Ectodermal cell (in vitro differentiated cells): ENCODE measurements at regions not wholly inside any gene's neighbourhood (a gene's known extent, or its start where the extent isn't known, plus 50 kb on each side); places are given as distances from the start of the nearest gene placed in this dataset.
"Not testable (repeated sequence)": the region's sequence is repeated elsewhere in the genome, so short reads cannot be mapped to it uniquely, and the experiment has no call there.

Experiments
- H3K27ac ChIP-seq: 2 replicates; pipeline ENCODE4 v1.7.0; 2013; ENCODE audit warnings: mild to moderate bottlenecking, low read depth, low read length; ENCODE audit not compliant: insufficient read depth, poor library complexity, severe bottlenecking
- H3K27me3 ChIP-seq: 2 replicates; pipeline ENCODE4 v1.7.0; 2013; ENCODE audit warnings: mild to moderate bottlenecking, low read length; ENCODE audit not compliant: insufficient read depth, control insufficient read depth, poor library complexity, severe bottlenecking
- H3K36me3 ChIP-seq: one replicate; pipeline ENCODE4 v1.7.0; 2013; ENCODE audit warnings: low read length; ENCODE audit not compliant: control insufficient read depth, insufficient read depth
- H3K4me1 ChIP-seq: one replicate; pipeline ENCODE4 v1.7.0; 2013; ENCODE audit warnings: low read length; ENCODE audit not compliant: control insufficient read depth, insufficient read depth
- H3K4me3 ChIP-seq: 2 replicates; pipeline ENCODE4 v1.7.0; 2013; ENCODE audit warnings: low read depth, low read length, control low read depth; ENCODE audit not compliant: insufficient read depth
- H3K9me3 ChIP-seq: 2 replicates; pipeline ENCODE4 v1.7.0; 2013; ENCODE audit warnings: mild to moderate bottlenecking, low read length, moderate library complexity; ENCODE audit not compliant: control insufficient read depth
- WGBS, 2 experiments: methylation state at CpG; one replicate each; pipeline ENCODE4 v1.1.7; 2013; ENCODE audit warnings: missing lambda C conversion rate in 2 of 2; 5-methylcytosine and 5-hydroxymethylcytosine counted together

DNA sequence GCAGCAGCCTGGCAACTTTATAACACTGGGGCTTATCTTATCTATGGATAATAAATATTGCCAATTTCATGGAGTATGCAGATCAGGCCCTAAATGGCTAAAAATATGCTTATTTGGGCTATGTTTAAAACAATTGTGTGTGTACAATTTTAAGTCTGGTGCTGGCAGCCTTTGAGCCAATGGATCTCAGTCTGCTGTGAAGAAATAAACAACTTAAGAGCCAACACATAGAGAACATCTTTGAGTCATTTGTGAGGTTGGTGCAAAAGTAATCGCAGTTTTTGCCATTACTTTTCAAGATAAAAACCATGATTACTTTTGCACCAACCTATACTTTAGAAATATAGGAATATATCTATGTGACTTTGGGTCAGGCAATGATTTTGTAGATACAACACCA lies 129.1 kb upstream of the CARMIL1 start:
- WGBS, 2 experiments, result 89% methylated on average over 1 of the region's 1 CpG; no CpG with 5 or more reads in 1 of the 2 experiments
- H3K9me3 ChIP-seq, result no peaks in the 10 kb centered on the region
- no peaks in the 10 kb centered on the region for H3K27me3 ChIP-seq
- no peak overlapping the region for H3K4me3 ChIP-seq
- no peaks in the 10 kb centered on the region for H3K36me3 ChIP-seq
- no peaks in the 10 kb centered on the region for H3K4me1 ChIP-seq
- H3K27ac ChIP-seq, result no peak overlapping the region

DNA sequence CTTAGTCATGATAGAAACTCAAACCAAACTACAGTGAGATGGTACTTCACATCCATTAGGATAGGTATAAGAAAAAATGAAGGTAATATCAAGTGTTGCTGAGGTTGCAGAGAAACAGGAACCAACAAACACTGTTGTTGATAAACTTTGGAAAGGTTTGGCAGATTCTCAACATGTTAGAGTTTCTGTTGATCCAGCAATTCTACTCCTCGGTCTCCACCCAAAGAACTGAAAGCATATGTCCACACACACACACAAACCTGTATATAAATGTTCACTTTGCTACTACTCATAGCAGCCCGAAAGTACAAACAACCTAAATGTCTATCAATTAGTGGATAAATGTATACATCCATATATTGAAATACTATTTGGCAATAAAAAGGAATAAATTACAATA lies 128.3 kb upstream of the CARMIL1 start:
- Histone ChIP-seq H3K36me3 (no peaks in the 10 kb centered on the region), H3K4me1 (no peaks in the 10 kb centered on the region), H3K4me3 (no peak overlapping the region), H3K27ac (no peak overlapping the region), H3K9me3 (no peaks in the 10 kb centered on the region), H3K27me3 (no peaks in the 10 kb centered on the region)
- 93 to 100% methylated on average over 1 of the region's 2 CpGs for WGBS, 2 experiments

DNA sequence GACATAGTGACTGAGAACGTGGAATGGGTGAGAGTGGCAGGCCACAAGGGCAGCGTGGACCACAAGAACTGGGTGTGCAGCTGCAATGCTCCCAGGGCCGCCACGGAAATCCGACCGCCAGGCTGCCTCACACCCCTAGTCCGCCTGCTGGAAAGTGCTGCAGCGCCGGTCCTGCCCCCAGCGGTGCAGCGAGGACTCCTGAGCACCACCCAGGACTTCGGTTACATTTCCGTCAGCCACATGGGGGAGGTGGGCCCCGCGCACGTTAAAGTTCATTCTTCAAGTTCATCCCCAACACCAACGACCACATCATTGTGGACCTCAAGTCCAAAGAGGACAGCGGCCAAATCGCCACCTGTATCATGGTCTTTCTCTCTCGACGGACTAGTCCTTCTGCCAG lies 126.1 kb upstream of the CARMIL1 start:
- Histone ChIP-seq H3K27ac (no peak overlapping the region), H3K4me3 (no peak overlapping the region), H3K27me3 (no peaks in the 10 kb centered on the region), H3K36me3 (no peaks in the 10 kb centered on the region), H3K4me1 (no peaks in the 10 kb centered on the region), H3K9me3 (no peaks in the 10 kb centered on the region)
- 96 to 97% methylated on average over 21 of the region's 21 CpGs for WGBS, 2 experiments

DNA sequence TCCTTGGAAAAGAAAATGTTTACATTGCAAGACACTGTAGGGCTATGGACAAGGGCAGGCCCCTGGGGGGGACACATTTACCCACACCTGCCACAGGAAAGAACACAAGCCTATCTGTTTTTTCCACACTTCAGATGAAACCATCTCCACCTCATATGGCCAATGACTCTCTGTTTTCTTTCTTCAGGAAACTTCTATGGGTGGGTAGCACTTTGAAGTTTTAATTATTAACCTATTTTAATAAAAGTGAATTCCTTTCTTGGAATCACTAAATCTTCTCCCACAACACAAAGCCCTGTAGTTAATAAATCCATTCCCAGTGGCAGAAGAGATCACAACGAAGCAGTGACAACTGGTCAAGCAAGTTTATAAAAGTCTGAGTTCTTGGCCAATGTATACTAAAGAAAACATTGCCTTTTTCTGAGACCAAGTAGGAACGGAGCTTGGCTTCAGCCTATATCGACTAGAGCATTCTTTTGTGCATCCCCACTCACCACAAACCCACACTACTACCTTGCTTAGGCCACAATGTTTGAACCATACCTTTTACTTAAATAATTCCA lies 125.1 kb upstream of the CARMIL1 start:
- Histone ChIP-seq H3K27ac (no peak overlapping the region), H3K9me3 (no peaks in the 10 kb centered on the region), H3K27me3 (no peaks in the 10 kb centered on the region), H3K4me3 (no peak overlapping the region), H3K4me1 (no peaks in the 10 kb centered on the region), H3K36me3 (no peaks in the 10 kb centered on the region)
- 94 to 99% methylated on average over 3 of the region's 3 CpGs for WGBS, 2 experiments

DNA sequence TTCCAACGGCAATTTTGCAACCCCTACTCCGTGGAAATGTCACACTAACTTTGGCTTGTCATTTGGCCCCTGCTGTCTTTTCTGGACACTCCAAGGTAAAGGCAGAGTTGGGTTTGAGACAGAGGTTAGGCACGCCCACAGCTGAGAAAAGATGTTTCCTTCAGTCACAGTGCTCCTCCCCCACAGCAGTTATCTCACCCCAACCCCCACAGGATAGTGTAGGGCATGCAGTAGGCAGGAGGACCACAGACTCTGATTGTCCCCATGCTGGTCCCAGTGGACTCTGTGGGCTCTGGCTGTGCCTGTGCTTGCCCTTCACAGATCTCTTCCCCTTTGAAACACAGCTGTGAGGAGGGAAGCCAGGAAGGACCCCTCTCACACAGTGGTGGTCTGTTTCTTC lies 124.0 kb upstream of the CARMIL1 start:
- H3K27me3 ChIP-seq, result no peaks in the 10 kb centered on the region
- WGBS, 2 experiments, result 71 to 79% methylated on average over 3 of the region's 3 CpGs
- no peak overlapping the region for H3K27ac ChIP-seq
- no peaks in the 10 kb centered on the region for H3K36me3 ChIP-seq
- H3K4me1 ChIP-seq, result no peaks in the 10 kb centered on the region
- no peak overlapping the region for H3K4me3 ChIP-seq
- no peaks in the 10 kb centered on the region for H3K9me3 ChIP-seq

GRCh38 chr6:25156123-25156522 lies 123.1 kb upstream of the CARMIL1 start:
- 90 to 100% methylated on average over 1 of the region's 1 CpG for WGBS, 2 experiments

DNA sequence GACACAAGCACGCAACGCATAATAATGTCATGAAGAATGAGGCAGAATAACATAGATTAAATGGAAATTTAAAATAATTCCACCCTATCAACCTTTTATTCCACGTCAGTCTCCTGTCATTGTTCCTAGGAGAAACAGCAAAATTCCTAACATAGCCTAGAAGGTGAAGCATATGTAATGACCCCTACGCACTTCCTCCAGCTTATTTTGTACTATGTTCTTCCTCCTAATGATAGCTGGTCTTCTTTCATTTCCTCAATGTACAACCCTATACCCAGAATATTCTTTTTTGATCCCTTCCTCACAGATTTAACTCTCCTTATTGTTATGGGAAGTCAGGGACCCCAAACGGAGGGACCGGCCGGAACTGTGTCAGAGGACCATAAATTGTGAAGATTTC lies 122.0 kb upstream of the CARMIL1 start:
- H3K36me3 ChIP-seq, result no peaks in the 10 kb centered on the region
- no peaks in the 10 kb centered on the region for H3K27me3 ChIP-seq
- WGBS, 2 experiments, result 89 to 99% methylated on average over 4 of the region's 7 CpGs
- no peak overlapping the region for H3K4me3 ChIP-seq
- no peak overlapping the region for H3K27ac ChIP-seq
- no peaks in the 10 kb centered on the region for H3K4me1 ChIP-seq
- H3K9me3 ChIP-seq, result no peaks in the 10 kb centered on the region

More at GRCh38 chr6:25156123-25156522, 123.1 kb upstream of the CARMIL1 start:
- no peaks in the 10 kb centered on the region for H3K36me3 ChIP-seq
- H3K9me3 ChIP-seq, result no peaks in the 10 kb centered on the region
- no peak overlapping the region for H3K27ac ChIP-seq
- H3K4me3 ChIP-seq, result no peak overlapping the region
- no peaks in the 10 kb centered on the region for H3K4me1 ChIP-seq
- H3K27me3 ChIP-seq, result no peaks in the 10 kb centered on the region

DNA sequence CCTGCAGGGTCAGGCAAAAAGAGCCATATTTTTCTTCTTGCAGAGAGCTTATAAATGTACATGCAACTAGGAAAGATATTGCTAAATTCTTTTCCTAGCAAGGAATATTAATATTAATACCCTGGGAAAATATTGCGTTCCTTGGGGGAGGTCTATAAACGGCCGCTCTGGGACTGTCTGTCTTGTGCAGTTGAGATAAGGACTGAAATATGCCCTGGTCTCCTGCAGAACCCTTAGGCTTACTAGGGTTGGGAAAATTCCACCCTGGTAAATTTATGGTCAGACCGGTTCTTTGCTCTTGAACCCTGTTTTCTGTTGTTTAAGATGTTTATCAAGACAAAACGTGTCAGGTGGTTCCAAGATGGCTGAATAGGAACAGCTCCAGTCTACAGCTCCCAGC lies 121.3 kb upstream of the CARMIL1 start:
- H3K36me3 ChIP-seq, result no peaks in the 10 kb centered on the region
- WGBS, 2 experiments, result 91 to 97% methylated on average over 5 of the region's 5 CpGs
- H3K27ac ChIP-seq, result no peak overlapping the region
- H3K4me3 ChIP-seq, result no peak overlapping the region
- H3K27me3 ChIP-seq, result no peaks in the 10 kb centered on the region
- H3K9me3 ChIP-seq, result no peaks in the 10 kb centered on the region
- no peaks in the 10 kb centered on the region for H3K4me1 ChIP-seq

DNA sequence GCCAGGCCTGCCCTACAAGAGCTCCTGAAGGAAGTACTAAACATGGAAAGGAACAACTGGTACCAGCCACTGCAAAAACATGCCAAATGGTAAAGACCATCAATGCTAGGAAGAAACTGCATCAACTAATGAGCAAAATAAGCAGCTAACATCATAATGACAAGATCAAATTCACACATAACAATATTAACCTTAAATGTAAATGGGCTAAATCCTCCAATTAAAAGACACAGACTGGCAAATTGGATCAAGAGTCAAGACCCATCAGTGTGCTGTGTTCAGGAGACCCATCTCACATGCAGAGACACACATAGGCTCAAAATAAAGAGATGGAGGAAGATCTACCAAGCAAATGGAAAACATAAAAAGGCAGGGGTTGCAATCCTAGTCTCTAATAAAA lies 119.0 kb upstream of the CARMIL1 start:
- H3K36me3 ChIP-seq, H3K27me3 ChIP-seq, H3K4me1 ChIP-seq, H3K27ac ChIP-seq, H3K4me3 ChIP-seq, H3K9me3 ChIP-seq: not testable (repeated sequence)

DNA sequence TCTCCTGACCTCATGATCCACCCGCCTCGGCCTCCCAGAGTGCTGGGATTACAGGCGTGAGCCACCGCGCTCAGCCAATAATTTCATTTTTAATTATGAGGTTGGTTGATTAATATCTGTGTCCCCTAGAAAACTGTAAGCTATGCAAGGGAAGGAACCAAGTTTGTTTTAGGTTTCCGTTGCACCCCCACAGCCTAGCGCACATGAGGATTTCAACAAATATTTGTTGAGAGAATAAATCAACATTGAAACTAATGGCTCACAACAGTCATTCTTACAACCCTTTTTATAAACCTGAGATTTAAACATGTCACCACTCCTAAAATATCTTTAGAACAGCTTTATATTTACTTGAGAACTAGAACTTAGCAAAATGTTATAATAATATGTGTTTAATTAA lies 114.0 kb upstream of the CARMIL1 start:
- no peaks in the 10 kb centered on the region for H3K4me1 ChIP-seq
- no peaks in the 10 kb centered on the region for H3K9me3 ChIP-seq
- H3K4me3 ChIP-seq, result no peak overlapping the region
- H3K36me3 ChIP-seq, result no peaks in the 10 kb centered on the region
- WGBS, 2 experiments, result 93 to 94% methylated on average over 7 of the region's 7 CpGs
- no peak overlapping the region for H3K27ac ChIP-seq
- no peaks in the 10 kb centered on the region for H3K27me3 ChIP-seq

GRCh38 chr6:25165800-25166199 lies 113.4 kb upstream of the CARMIL1 start:
- no peaks in the 10 kb centered on the region for H3K27me3 ChIP-seq
- 100% methylated on average over 1 of the region's 1 CpG for WGBS, 2 experiments
- no peak overlapping the region for H3K27ac ChIP-seq
- no peak overlapping the region for H3K4me3 ChIP-seq
- no peaks in the 10 kb centered on the region for H3K36me3 ChIP-seq
- no peaks in the 10 kb centered on the region for H3K9me3 ChIP-seq
- H3K4me1 ChIP-seq, result no peaks in the 10 kb centered on the region
